ENCODE measurements at regions not wholly inside any gene's neighbourhood (a gene's known extent, or its start where the extent isn't known, plus 50 kb on each side); places are given as distances from the start of the nearest gene placed in this dataset.
"Not testable (repeated sequence)": the region's sequence is repeated elsewhere in the genome, so short reads cannot be mapped to it uniquely, and the experiment has no call there.

DNA sequence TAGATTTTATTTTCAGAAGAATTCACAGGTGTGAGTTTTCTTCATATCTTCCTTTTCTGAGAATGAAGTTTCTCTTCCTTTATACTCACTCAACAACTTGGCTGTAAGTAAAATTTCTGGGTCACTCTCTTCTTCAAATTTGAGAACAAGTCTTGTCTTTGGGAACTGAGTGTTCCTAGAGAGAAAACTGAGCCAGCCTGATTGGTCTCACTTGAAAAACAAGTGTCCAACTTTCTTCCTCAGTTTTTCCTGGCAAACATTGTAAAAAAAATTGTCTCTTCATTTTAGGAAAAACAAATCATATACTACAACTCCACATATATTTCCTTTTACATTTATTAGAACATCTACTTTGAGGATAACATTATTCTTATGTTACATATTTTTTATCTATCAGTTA, 156.1 kb upstream of the GHR start:
- Histone ChIP-seq H3K27me3 (ENCODE audit: control insufficient read depth, insufficient read depth, low read length) (no peaks in the 10 kb centered on the region), H3K4me3 (replicated peaks in 1 of 4; ENCODE audit: control extremely low read depth in 1 of 4, insufficient read depth in 1 of 4, low read depth in 3 of 4, low read length in 4 of 4) (no peak overlapping the region), H3K27ac (ENCODE audit: insufficient read depth, low read length) (no peak overlapping the region), H3K9me3 (ENCODE audit: control insufficient read depth, insufficient read depth, low read depth, low read length) (no peaks in the 10 kb centered on the region), H3K4me1 (ENCODE audit: control insufficient read depth, extremely low read depth, insufficient read depth, low read length) (no peaks in the 10 kb centered on the region), H4K20me1 (ENCODE audit: control insufficient read depth, extremely low read depth, insufficient read depth, low read length) (no peaks in the 10 kb centered on the region), H2AFZ (ENCODE audit: low read length) (no peak overlapping the region), H3K36me3 (ENCODE audit: control insufficient read depth, insufficient read depth, low read length) (no peaks in the 10 kb centered on the region), H3K4me2 (ENCODE audit: extremely low read depth, insufficient read depth, low read length) (no peak overlapping the region), H3K79me2 (ENCODE audit: control insufficient read depth, insufficient read depth, low read length) (no peaks in the 10 kb centered on the region), H3K9ac (ENCODE audit: insufficient read depth, low read length) (no peak overlapping the region)
- TF ChIP-seq, protein P1, sequence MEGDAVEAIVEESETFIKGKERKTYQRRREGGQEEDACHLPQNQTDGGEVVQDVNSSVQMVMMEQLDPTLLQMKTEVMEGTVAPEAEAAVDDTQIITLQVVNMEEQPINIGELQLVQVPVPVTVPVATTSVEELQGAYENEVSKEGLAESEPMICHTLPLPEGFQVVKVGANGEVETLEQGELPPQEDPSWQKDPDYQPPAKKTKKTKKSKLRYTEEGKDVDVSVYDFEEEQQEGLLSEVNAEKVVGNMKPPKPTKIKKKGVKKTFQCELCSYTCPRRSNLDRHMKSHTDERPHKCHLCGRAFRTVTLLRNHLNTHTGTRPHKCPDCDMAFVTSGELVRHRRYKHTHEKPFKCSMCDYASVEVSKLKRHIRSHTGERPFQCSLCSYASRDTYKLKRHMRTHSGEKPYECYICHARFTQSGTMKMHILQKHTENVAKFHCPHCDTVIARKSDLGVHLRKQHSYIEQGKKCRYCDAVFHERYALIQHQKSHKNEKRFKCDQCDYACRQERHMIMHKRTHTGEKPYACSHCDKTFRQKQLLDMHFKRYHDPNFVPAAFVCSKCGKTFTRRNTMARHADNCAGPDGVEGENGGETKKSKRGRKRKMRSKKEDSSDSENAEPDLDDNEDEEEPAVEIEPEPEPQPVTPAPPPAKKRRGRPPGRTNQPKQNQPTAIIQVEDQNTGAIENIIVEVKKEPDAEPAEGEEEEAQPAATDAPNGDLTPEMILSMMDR (conservative IDR thresholded peaks at IDR 0.05 in 1 of 2, IDR thresholded peaks at IDR 0.05 in 1 of 2; ENCODE audit: low read depth in 1 of 2, low read length in 2 of 2) = no peak
- TF ChIP-seq EZH2 (IDR thresholded peaks at IDR 0.05; ENCODE audit: low read length, missing control alignments) = no peak
- DNase-seq (ENCODE audit: low read depth in 2 of 2) = no peak

DNA sequence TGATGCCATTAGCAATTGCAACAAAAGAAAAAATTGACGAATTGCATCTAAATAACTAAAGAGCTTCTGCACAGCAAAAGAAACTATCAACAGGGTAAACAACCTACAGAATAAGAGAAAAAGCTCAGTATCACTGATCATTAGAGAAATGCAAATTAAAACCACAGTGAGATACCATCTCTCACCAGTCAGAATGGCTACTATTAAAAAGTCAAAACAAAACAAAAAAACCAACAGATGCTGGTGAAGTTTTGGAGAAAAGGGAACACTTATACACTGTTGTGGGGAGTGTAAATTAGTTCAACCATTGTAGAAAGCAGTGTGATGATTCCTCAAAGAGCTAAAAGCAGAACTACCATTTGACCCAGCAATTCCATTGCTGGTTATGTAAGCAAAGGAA, 155.1 kb upstream of the GHR start:
- H3K4me2 ChIP-seq (ENCODE audit: extremely low read depth, insufficient read depth, low read length) = not testable (repeated sequence)

DNA sequence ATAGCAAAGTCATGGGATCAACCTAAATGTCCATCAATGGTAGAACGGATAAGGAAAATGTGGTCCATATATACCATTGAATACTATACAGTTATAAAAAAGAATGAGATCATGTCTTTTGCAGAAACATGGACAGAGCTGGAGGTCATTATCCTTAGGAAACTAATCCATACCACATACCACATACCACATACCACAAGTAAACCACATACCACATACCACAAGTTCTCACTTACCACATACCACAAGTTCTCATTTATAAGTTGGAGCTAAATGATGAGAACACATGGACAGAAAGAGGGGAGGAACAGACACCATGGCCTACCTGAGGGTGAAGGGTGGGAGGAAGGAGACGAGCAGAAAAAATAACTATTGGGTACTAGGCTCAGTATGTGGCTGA, 154.6 kb upstream of the GHR start:
- H2AFZ ChIP-seq (ENCODE audit: low read length) = no peak overlapping the region

More for the DNA sequence above, 155.1 kb upstream of the GHR start:
- not testable (repeated sequence) for H3K36me3 ChIP-seq (ENCODE audit: control insufficient read depth, insufficient read depth, low read length); H2AFZ ChIP-seq (ENCODE audit: low read length); DNase-seq (ENCODE audit: low read depth in 2 of 2); H3K4me1 ChIP-seq (ENCODE audit: control insufficient read depth, extremely low read depth, insufficient read depth, low read length); H3K9ac ChIP-seq (ENCODE audit: insufficient read depth, low read length); H3K27ac ChIP-seq (ENCODE audit: insufficient read depth, low read length); H3K9me3 ChIP-seq (ENCODE audit: control insufficient read depth, insufficient read depth, low read depth, low read length); H3K4me3 ChIP-seq (replicated peaks in 1 of 4; ENCODE audit: control extremely low read depth in 1 of 4, insufficient read depth in 1 of 4, low read depth in 3 of 4, low read length in 4 of 4); H3K27me3 ChIP-seq (ENCODE audit: control insufficient read depth, insufficient read depth, low read length); H4K20me1 ChIP-seq (ENCODE audit: control insufficient read depth, extremely low read depth, insufficient read depth, low read length); H3K79me2 ChIP-seq (ENCODE audit: control insufficient read depth, insufficient read depth, low read length)

More for the DNA sequence above, 154.6 kb upstream of the GHR start:
- no peaks in the 10 kb centered on the region for H3K4me1 ChIP-seq (ENCODE audit: control insufficient read depth, extremely low read depth, insufficient read depth, low read length)
- H3K27ac ChIP-seq (ENCODE audit: insufficient read depth, low read length) = no peak overlapping the region
- H3K9me3 ChIP-seq (ENCODE audit: control insufficient read depth, insufficient read depth, low read depth, low read length) = no peaks in the 10 kb centered on the region
- no peak overlapping the region for H3K4me3 ChIP-seq (replicated peaks in 1 of 4; ENCODE audit: control extremely low read depth in 1 of 4, insufficient read depth in 1 of 4, low read depth in 3 of 4, low read length in 4 of 4)
- no peaks in the 10 kb centered on the region for H3K27me3 ChIP-seq (ENCODE audit: control insufficient read depth, insufficient read depth, low read length)
- no peaks in the 10 kb centered on the region for H4K20me1 ChIP-seq (ENCODE audit: control insufficient read depth, extremely low read depth, insufficient read depth, low read length)
- H3K4me2 ChIP-seq (ENCODE audit: extremely low read depth, insufficient read depth, low read length) = no peak overlapping the region
- H3K79me2 ChIP-seq (ENCODE audit: control insufficient read depth, insufficient read depth, low read length) = no peaks in the 10 kb centered on the region
- no peak for TF ChIP-seq EZH2 (IDR thresholded peaks at IDR 0.05; ENCODE audit: low read length, missing control alignments)
- TF ChIP-seq, protein P1 (conservative IDR thresholded peaks at IDR 0.05 in 1 of 2, IDR thresholded peaks at IDR 0.05 in 1 of 2; ENCODE audit: low read depth in 1 of 2, low read length in 2 of 2) = no peak
- H3K9ac ChIP-seq (ENCODE audit: insufficient read depth, low read length) = no peak overlapping the region
- peak; percentile 33 to 48 for DNase-seq (ENCODE audit: low read depth in 2 of 2)
- H3K36me3 ChIP-seq (ENCODE audit: control insufficient read depth, insufficient read depth, low read length) = no peaks in the 10 kb centered on the region

Data from fibroblast of lung (primary cell).